HEK293 (cell line): ENCODE measurements at regions not wholly inside any gene's neighbourhood (a gene's known extent, or its start where the extent isn't known, plus 50 kb on each side); places are given as distances from the start of the nearest gene placed in this dataset.

Source experiments
- CTCF ChIA-PET: fragments of 350-600 bp; formaldehyde crosslinking; extraction: SDS; loops from one replicate; lab custom pipeline; 2021; ENCODE audit warnings: antibody characterized with exemption; lab: Yijun Ruan, JAX
- POLR2A ChIA-PET: fragments of 300-600 bp; formaldehyde crosslinking; extraction: SDS; loops from one replicate; lab custom pipeline; 2020; ENCODE audit warnings: antibody characterized with exemption, inconsistent platforms; lab: Yijun Ruan, JAX
- H3K27ac ChIP-seq: fragments of 200-500 bp; sonication (Bioruptor generic); 2 replicates; pipeline ENCODE4 v1.5.1; 2014; ENCODE audit warnings: low read depth, low read length, control low read depth, inconsistent platforms; ENCODE audit errors: extremely low read depth
- H3K36me3 ChIP-seq, 2 experiments: fragments of 200-500 bp in 1 of 2; sonication (Bioruptor generic) in 1 of 2; 1 replicate in 1 of 2; 2 replicates in 1 of 2; pipeline ENCODE4 v1.5.1; 2014 to 2017; ENCODE audit warnings: inconsistent platforms in 2 of 2, low read length in 2 of 2; ENCODE audit not compliant: control insufficient read depth in 2 of 2, insufficient read depth in 1 of 2
- H3K4me1 ChIP-seq: fragments of 200-500 bp; sonication (Bioruptor generic); 2 replicates; pipeline ENCODE4 v1.5.1; 2014; ENCODE audit warnings: mild to moderate bottlenecking, low read length, inconsistent platforms; ENCODE audit not compliant: control insufficient read depth, insufficient read depth
- H3K4me3 ChIP-seq: 2 replicates; pipeline ENCODE4 v1.5.1; 2011; ENCODE audit warnings: low read depth, mild to moderate bottlenecking, control low read depth, low read length, moderate library complexity
- H3K9me3 ChIP-seq: fragments of 200-500 bp; sonication (Bioruptor generic); 2 replicates; pipeline ENCODE4 v1.5.1; 2014; ENCODE audit warnings: low read depth, low read length, inconsistent platforms; ENCODE audit not compliant: control insufficient read depth, insufficient read depth
- MYNN ChIP-seq: fragments of 450-650 bp; formaldehyde crosslinking; IDR thresholded peaks from 2 replicates; pipeline ENCODE4 v1.5.1; 2016; ENCODE audit warnings: missing biosample characterization, missing genetic modification characterization, borderline replicate concordance
- OSR2 ChIP-seq: fragments of 450-650 bp; formaldehyde crosslinking; IDR thresholded peaks from 2 replicates; pipeline ENCODE4 v1.5.1; 2016; ENCODE audit warnings: missing biosample characterization, missing genetic modification characterization
- RBAK ChIP-seq: fragments of 450-650 bp; formaldehyde crosslinking; IDR thresholded peaks from 2 replicates; pipeline ENCODE4 v1.5.1; 2016; ENCODE audit warnings: missing biosample characterization, missing genetic modification characterization
- WT1 ChIP-seq: fragments of 450-650 bp; formaldehyde crosslinking; IDR thresholded peaks from 2 replicates; pipeline ENCODE4 v1.5.1; 2016; ENCODE audit warnings: missing biosample characterization, missing genetic modification characterization
- ZBTB20 ChIP-seq: fragments of 450-650 bp; formaldehyde crosslinking; IDR thresholded peaks from 2 replicates; pipeline ENCODE4 v1.5.1; 2016; ENCODE audit warnings: missing biosample characterization, missing genetic modification characterization
- ZFP3 ChIP-seq: fragments of 450-650 bp; formaldehyde crosslinking; IDR thresholded peaks from 2 replicates; pipeline ENCODE4 v1.5.1; 2016; ENCODE audit warnings: low read depth, missing biosample characterization, missing genetic modification characterization
- ZIC2 ChIP-seq: fragments of 450-650 bp; formaldehyde crosslinking; IDR thresholded peaks from 2 replicates; pipeline ENCODE4 v1.5.1; 2016; ENCODE audit warnings: missing biosample characterization, missing genetic modification characterization
- ZNF157 ChIP-seq: fragments of 450-650 bp; formaldehyde crosslinking; IDR thresholded peaks from 2 replicates; pipeline ENCODE4 v1.5.1; 2016; ENCODE audit warnings: missing biosample characterization, missing genetic modification characterization
- ZNF19 ChIP-seq: fragments of 450-650 bp; formaldehyde crosslinking; IDR thresholded peaks from 2 replicates; pipeline ENCODE4; 2016; ENCODE audit warnings: missing biosample characterization, missing genetic modification characterization, low read depth
- ZNF341 ChIP-seq: fragments of 450-650 bp; formaldehyde crosslinking; IDR thresholded peaks from 2 replicates; pipeline ENCODE4; 2016; ENCODE audit warnings: low read depth, missing biosample characterization, missing genetic modification characterization
- ZNF366 ChIP-seq: fragments of 450-650 bp; formaldehyde crosslinking; conservative IDR thresholded peaks from 2 replicates; pipeline ENCODE4 v1.5.1; 2016; ENCODE audit warnings: missing biosample characterization, missing genetic modification characterization
- ZNF473 ChIP-seq: fragments of 450-650 bp; formaldehyde crosslinking; IDR thresholded peaks from 2 replicates; pipeline ENCODE4 v1.5.1; 2017; ENCODE audit warnings: missing biosample characterization, missing genetic modification characterization
- ZNF514 ChIP-seq: fragments of 450-650 bp; formaldehyde crosslinking; IDR thresholded peaks from 2 replicates; pipeline ENCODE4 v1.5.1; 2016; ENCODE audit warnings: missing biosample characterization, missing genetic modification characterization
- ZNF529 ChIP-seq: fragments of 450-650 bp; formaldehyde crosslinking; IDR thresholded peaks from 2 replicates; pipeline ENCODE4 v1.5.1; 2017; ENCODE audit warnings: missing genetic modification characterization, missing biosample characterization; ENCODE audit not compliant: insufficient replicate concordance
- ZNF530 ChIP-seq: fragments of 450-650 bp; formaldehyde crosslinking; IDR thresholded peaks from 2 replicates; pipeline ENCODE4 v1.5.1; 2016; ENCODE audit warnings: low read depth, missing biosample characterization, missing genetic modification characterization
- ZNF610 ChIP-seq: fragments of 450-650 bp; formaldehyde crosslinking; IDR thresholded peaks from 2 replicates; pipeline ENCODE4 v1.5.1; 2016; ENCODE audit warnings: missing biosample characterization, missing genetic modification characterization, borderline replicate concordance
- ZNF654 ChIP-seq: fragments of 450-650 bp; formaldehyde crosslinking; IDR thresholded peaks from 2 replicates; pipeline ENCODE4 v1.5.1; 2016; ENCODE audit warnings: low read depth, missing biosample characterization, missing genetic modification characterization
- ZNF660 ChIP-seq: fragments of 450-650 bp; IDR thresholded peaks from 2 replicates; pipeline ENCODE4 v1.5.1; 2018; ENCODE audit warnings: missing biosample characterization, mild to moderate bottlenecking, missing genetic modification characterization
- TF ChIP-seq, protein P1 (sequence below): fragments of 450-650 bp; formaldehyde crosslinking; IDR thresholded peaks from 2 replicates; pipeline ENCODE4 v1.5.1; 2016; ENCODE audit warnings: missing biosample characterization, missing genetic modification characterization
- TF ChIP-seq, protein P2 (sequence below): fragments of 450-650 bp; formaldehyde crosslinking; IDR thresholded peaks from 2 replicates; pipeline ENCODE4 v1.5.1; 2016; ENCODE audit warnings: missing biosample characterization, missing genetic modification characterization

DNA sequence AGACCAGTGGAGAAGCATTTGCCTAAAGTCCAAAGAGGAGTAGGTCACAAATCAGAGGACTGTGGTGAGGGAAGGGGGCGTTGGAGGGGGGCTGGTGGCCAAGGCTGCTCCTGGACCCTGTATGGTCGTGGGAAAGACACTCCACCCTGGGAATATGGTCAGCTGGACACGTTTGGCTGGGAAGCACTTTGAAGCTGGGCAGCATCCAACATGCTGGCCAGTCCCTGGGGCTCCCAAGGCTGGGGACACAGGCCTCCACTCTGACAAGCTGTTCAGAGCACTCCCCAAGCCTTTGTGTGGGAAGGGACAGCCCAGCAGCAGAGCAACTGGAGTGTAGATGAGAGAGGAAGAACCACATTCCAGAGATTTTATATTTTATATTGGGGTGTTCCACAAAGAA is 203.2 kb downstream of the ANKRD60 start:
- no peaks in the 10 kb centered on the region for H3K36me3 ChIP-seq
- no peaks in the 10 kb centered on the region for H3K9me3 ChIP-seq
- TF ChIP-seq ZNF366 (tag by site-specific recombination) = no peak
- TF ChIP-seq ZFP3 (tag by site-specific recombination) = no peak
- no peak for TF ChIP-seq ZNF654 (tag by site-specific recombination)
- TF ChIP-seq ZNF530 (tag by site-specific recombination) = no peak
- no peak for TF ChIP-seq MYNN (tag by site-specific recombination)
- TF ChIP-seq ZNF341 (tag by site-specific recombination) = no peak
- TF ChIP-seq ZNF19 (tag by site-specific recombination) = no peak
- no peaks in the 10 kb centered on the region for H3K4me1 ChIP-seq
- ChIA-PET POLR2A (no interaction called here), CTCF (interaction anchor here (0.6 kb wide), 1 partner anchor 28 kb away, joined by 3 read pairs; no protein-coding TSS in a partner anchor)
- H3K27ac ChIP-seq = no peak overlapping the region
- H3K4me3 ChIP-seq = no peak overlapping the region

DNA sequence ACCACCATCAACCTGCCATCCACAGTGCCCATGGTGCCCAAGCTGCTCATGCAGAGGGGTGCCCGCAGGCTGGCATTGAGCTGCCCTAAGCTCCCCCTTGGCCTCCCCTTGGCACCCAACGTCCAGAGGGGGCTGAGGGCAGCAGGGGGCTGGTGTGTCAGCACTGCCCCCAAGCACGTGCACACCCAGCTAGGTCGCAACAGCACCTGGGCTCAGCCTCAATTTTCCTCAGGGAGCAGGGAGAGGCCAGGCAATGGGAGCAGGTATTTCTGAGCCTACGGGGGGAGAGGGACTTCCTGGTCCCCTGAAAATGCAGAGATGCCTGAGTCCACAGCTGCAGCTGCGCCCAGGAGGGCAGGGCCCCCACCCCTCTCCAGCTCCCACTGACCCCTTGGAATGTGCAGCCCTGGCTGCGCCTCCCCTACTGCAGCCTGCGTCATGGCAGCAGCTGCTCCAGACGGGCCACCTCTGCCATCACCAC is 204.2 kb downstream of the ANKRD60 start:
- POLR2A ChIA-PET = no interaction called here

DNA sequence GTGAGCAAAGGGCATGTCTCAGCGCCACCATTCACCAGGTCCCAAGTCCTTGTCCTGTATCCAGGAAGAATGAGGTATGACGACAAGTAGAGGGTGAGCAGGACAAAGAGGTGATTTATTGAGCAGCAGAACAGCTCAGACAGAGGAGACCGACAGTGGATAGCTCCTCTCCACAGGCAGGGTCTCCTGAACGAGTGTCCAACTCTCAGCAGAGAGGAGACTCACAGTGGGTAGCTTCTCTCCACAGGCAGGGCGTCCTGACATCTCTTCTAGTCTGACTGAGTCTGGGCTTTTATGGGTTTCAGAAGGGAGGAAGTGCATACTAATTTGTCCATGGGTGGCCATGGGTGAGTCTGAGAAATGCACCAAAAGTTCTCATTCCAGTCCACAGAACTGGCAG is 204.7 kb downstream of the ANKRD60 start:
- CTCF ChIA-PET = no interaction called here

More for the DNA sequence above, 204.2 kb downstream of the ANKRD60 start:
- no peaks in the 10 kb centered on the region for H3K36me3 ChIP-seq
- no peak overlapping the region for H3K4me3 ChIP-seq
- CTCF ChIA-PET = no interaction called here
- no peaks in the 10 kb centered on the region for H3K9me3 ChIP-seq
- no peaks in the 10 kb centered on the region for H3K4me1 ChIP-seq
- no peak for TF ChIP-seq ZNF473
- no peak for TF ChIP-seq ZNF529 (tag by site-specific recombination)
- TF ChIP-seq ZFP3 (tag by site-specific recombination) = no peak
- TF ChIP-seq, all 188 proteins: peak for 0
- H3K27ac ChIP-seq = no peak overlapping the region

DNA sequence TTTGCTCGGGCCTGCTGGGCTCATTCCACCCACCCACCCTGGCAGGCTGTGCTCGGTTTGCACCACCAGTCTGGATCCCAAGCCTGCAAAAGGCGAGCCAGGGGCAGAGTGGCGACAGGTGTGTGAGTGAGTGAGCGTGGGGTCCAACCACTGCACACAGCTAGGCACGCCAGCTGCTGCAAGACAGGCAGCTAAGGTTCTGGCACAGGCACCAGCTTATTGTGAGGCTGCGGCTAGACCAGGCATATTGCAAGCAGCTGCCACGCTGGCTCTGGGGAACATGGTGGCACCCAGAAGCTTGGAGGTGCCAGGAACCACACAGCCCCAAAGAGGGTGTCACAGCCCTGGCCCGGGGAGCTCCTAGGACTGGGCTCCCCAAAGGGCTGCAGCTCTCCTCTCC is 205.1 kb downstream of the ANKRD60 start:
- no peak for TF ChIP-seq WT1 (tag by site-specific recombination)
- no peak for TF ChIP-seq ZNF366 (tag by site-specific recombination)
- no peak for TF ChIP-seq ZNF610 (tag by site-specific recombination)
- TF ChIP-seq OSR2 (tag by site-specific recombination) = no peak
- H3K4me1 ChIP-seq = no peaks in the 10 kb centered on the region
- H3K9me3 ChIP-seq = no peaks in the 10 kb centered on the region
- no peak overlapping the region for H3K4me3 ChIP-seq
- no peaks in the 10 kb centered on the region for H3K36me3 ChIP-seq
- no peak overlapping the region for H3K27ac ChIP-seq
- ChIA-PET CTCF (no interaction called here), POLR2A (no interaction called here)

More for the DNA sequence above, 204.7 kb downstream of the ANKRD60 start:
- Histone ChIP-seq H3K9me3 (no peaks in the 10 kb centered on the region), H3K4me1 (no peaks in the 10 kb centered on the region), H3K27ac (no peak overlapping the region), H3K36me3 (no peaks in the 10 kb centered on the region)
- POLR2A ChIA-PET = no interaction called here
- TF ChIP-seq ZNF654 (tag by site-specific recombination) (no peak), ZIC2 (tag by site-specific recombination) (peak; percentile 68)
- TF ChIP-seq, all 188 proteins: peak for 1
- no peak overlapping the region for H3K4me3 ChIP-seq

DNA sequence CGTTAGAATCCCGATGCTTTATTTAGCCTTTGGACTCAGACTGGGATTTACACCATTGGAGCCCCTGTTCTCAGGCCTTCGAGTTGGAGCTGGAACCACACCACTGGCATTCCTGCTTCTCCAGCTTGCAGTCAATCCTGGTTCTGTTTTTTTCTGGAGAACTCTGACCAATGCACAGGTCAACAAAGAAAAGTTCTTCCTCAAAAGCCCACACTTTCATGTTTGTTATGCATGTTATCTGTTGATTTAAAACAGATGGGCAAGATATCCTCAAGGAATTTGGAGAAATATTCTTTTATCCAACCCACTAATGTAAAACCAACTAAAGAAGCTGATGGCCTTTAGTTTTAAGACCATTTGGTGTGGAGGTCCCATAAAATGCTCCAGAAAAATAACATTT is 205.7 kb downstream of the ANKRD60 start:
- Histone ChIP-seq H3K9me3 (no peaks in the 10 kb centered on the region), H3K4me3 (no peak overlapping the region), H3K36me3 (no peaks in the 10 kb centered on the region), H3K4me1 (no peaks in the 10 kb centered on the region), H3K27ac (no peak overlapping the region)
- CTCF ChIA-PET = interaction anchor here (0.6 to 0.9 kb wide), 2 partner anchors 427 to 1445 kb away, joined by 3 read pairs; no protein-coding TSS in a partner anchor
- POLR2A ChIA-PET = no interaction called here
- TF ChIP-seq, protein P1, sequence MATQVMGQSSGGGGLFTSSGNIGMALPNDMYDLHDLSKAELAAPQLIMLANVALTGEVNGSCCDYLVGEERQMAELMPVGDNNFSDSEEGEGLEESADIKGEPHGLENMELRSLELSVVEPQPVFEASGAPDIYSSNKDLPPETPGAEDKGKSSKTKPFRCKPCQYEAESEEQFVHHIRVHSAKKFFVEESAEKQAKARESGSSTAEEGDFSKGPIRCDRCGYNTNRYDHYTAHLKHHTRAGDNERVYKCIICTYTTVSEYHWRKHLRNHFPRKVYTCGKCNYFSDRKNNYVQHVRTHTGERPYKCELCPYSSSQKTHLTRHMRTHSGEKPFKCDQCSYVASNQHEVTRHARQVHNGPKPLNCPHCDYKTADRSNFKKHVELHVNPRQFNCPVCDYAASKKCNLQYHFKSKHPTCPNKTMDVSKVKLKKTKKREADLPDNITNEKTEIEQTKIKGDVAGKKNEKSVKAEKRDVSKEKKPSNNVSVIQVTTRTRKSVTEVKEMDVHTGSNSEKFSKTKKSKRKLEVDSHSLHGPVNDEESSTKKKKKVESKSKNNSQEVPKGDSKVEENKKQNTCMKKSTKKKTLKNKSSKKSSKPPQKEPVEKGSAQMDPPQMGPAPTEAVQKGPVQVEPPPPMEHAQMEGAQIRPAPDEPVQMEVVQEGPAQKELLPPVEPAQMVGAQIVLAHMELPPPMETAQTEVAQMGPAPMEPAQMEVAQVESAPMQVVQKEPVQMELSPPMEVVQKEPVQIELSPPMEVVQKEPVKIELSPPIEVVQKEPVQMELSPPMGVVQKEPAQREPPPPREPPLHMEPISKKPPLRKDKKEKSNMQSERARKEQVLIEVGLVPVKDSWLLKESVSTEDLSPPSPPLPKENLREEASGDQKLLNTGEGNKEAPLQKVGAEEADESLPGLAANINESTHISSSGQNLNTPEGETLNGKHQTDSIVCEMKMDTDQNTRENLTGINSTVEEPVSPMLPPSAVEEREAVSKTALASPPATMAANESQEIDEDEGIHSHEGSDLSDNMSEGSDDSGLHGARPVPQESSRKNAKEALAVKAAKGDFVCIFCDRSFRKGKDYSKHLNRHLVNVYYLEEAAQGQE = no peak
- TF ChIP-seq ZNF514 (no peak), RBAK (tag by site-specific recombination) (no peak), ZNF660 (tag by site-specific recombination) (no peak), ZNF157 (tag by site-specific recombination) (no peak), ZNF473 (no peak), ZBTB20 (tag by site-specific recombination) (no peak)
- TF ChIP-seq, protein P2, sequence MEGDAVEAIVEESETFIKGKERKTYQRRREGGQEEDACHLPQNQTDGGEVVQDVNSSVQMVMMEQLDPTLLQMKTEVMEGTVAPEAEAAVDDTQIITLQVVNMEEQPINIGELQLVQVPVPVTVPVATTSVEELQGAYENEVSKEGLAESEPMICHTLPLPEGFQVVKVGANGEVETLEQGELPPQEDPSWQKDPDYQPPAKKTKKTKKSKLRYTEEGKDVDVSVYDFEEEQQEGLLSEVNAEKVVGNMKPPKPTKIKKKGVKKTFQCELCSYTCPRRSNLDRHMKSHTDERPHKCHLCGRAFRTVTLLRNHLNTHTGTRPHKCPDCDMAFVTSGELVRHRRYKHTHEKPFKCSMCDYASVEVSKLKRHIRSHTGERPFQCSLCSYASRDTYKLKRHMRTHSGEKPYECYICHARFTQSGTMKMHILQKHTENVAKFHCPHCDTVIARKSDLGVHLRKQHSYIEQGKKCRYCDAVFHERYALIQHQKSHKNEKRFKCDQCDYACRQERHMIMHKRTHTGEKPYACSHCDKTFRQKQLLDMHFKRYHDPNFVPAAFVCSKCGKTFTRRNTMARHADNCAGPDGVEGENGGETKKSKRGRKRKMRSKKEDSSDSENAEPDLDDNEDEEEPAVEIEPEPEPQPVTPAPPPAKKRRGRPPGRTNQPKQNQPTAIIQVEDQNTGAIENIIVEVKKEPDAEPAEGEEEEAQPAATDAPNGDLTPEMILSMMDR (tag by site-specific recombination) = no peak
